Right forelimb (tissue), 1 donor: ENCODE measurements at regions not wholly inside any gene's neighbourhood (a gene's known extent, or its start where the extent isn't known, plus 50 kb on each side); places are given as distances from the start of the nearest gene placed in this dataset.

Source experiments
- DNase-seq: peaks from one replicate; pipeline ENCODE4 v3.0.0-alpha.2; 2018

DNA sequence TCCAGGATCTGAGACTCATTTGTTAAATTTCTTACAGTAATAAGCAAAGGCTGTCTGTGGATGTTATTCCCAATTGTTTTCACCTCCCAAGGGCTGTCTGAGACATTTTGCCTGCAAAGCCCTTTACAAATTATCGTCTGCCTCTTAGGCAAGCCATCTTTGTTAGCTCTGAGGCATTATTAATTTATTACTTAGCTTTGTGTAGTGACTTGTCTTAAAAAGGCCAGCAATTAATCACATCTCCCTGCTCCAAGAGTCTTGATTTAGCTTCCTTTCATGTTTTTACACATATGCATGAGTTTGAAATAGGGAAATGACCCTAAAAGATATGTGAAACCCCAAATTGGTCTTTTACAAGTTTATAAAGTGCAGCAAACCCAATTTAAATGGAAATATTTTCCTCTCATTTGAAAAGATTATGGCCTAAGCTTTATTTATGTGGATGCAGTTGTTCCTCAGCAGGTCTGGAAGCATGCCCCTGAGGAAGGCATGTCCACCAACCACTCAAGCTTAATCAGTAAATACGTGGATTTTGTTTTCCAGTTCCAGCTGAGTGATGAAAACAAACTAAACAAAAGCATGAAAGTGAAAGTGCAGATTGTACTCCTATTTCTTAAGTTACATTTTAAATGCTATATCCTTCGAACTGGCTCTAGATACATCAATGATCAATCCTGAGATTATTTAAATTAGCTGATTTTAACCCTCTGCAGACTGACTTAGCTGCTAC, 173.6 kb upstream of the LNX1 start:
- DNase-seq, result no peak

- no peak for DNase-seq
Measured at GRCh38 chr4:53763813-53764597, 172.7 kb upstream of the LNX1 start.

DNA sequence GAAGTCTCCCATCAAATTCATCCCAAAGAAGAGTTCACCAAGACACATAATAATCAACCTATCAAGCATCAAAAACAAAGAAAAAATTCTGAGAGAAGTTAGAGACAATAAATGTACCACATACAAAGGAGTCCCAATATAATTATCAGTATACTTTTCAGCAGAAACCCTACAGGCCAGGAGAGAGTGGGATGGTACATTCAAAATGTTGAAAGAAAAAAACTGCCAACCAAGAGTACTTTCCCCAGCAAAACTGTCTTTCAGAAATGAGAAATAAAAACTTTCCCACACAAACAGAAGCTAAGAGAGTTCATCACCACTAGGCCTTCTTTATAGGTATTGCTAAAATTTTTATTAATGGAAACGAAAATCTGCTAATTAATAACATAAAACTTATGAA, 164.4 kb upstream of the LNX1 start:
- no peak for DNase-seq

GRCh38 chr4:53752124-53752523, 160.8 kb upstream of the LNX1 start:
- DNase-seq, result no peak

GRCh38 chr4:53748328-53748772, 157.1 kb upstream of the LNX1 start:
- DNase-seq, result no peak

DNA sequence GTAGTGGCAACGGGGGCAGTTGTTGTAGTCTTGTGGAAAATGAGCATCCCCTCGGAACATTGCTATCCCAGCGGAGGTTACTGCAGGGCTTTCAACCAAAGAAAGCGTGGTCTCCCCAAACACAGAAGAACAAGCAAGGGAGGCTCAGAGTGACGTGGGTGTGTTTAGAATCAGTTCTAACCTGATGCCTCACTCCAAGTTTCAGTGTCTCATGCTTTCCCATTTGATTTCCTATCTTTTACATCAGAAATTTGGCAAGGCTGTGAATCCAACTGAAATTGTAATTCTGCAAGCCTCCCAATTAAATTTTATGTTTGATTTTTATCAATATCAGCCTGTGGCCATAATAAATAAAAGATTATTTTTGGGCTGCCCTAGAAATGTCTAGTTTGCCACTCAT, 156.1 kb upstream of the LNX1 start:
- DNase-seq, result no peak

DNA sequence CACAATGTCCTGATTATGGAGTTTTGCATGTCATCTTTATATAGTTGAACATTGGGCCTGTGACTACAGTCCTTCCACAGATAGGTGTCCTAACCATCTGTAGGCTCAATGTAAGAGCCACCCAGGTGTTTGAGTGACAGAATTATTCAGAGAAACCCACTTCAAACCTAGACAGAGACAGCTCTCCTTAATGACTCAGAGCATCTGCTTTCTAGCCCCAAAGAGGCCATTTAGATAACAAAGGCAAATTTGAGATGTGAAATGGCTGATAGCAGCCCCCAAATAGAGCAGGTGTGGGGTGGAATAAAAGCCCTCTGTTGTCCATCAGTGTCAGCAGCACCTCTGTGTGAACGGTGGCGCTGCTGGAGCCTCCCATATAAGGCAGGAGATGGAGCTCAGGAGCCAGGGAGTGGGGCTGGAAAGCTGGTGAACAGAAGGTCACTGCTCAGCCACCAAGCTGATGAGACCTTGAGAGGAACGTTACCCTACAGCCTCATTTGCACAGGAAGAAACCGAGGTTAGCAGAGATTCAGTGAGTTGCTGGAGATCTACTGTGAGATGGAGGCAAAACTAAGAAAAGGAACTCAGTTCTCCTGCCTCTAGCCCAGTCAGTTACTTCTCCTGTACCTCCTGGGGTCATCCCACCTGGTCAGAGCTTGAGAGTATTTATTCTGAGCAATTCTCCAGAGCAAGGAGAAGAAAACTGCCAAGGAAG, 153.3 kb upstream of the LNX1 start:
- no peak for DNase-seq

DNA sequence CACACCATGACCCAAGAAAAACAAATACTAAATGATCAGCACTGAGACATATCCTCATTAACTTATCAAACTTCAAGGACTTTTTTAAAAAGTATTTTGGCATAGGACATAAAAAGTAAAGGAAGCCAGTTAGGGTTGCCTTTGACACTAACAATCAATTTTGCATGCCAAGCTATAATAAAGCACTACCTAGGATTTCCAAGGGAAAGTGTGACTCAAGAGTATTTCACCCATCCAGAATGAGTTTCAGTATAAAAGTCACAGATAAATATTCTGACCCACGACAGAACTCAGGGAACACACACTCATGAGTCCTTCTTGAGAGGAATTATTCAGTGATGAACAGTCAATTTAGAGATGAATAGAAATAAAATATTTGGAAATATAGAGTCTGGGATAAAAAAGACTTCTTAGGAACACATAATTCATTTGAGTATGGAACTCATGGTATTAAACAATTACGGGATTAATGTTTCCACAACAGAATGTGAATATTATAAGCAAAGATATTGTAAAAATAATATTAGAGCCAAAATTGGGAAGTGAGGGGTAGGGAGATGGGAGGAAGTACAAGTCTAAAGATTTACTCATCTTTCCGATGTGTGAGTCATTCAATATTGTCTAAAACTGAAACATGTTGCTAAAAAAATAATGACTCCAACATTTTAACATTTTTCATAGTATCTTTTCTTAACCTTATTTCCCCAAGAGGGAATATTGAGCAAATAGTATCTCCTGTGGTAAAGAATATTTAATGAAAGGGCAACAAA, 143.5 kb upstream of the LNX1 start:
- DNase-seq, result no peak

- DNase-seq, result no peak
Measured at GRCh38 chr4:53734182-53734581, 142.9 kb upstream of the LNX1 start.

DNA sequence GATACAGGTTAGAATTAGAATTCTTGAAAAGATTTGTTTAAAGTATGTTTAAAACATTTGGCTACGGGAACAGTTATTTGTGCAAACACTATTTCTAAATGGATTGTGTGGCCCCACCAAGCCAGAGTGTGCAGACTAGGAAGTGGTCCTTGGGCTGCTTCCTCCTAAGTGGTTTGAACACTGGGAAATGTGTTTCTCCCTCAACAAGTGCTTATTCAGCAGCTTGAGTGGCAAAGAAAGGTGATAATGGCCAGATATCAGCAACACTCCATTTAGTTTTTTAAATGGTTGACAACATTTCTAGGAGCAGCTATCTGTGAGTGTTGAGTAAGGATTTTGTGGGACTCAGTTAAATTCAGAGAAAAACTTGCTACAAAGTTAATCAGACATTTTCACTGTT, 141.4 kb upstream of the LNX1 start:
- no peak for DNase-seq

GRCh38 chr4:53730031-53730805, 138.9 kb upstream of the LNX1 start:
- no peak for DNase-seq

DNA sequence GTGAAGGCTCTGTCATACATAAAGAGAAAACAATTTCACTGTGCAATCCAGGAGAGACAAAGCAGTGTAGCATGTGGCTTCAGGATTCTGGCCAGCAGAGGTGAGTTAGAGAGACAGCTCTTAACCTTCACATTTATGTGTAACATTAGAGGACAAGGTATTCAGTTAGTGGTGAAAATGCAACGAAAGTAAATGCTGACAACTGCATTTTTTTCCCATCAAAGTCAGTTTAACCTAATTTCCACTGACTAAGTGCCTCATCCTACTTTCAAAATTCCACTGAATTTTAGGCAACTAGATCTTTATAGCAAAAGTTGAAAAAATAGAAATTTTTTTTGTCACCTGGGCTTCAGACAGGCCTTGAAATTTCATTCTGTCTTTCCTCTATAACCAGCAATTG, 130.8 kb upstream of the LNX1 start:
- no peak for DNase-seq

DNA sequence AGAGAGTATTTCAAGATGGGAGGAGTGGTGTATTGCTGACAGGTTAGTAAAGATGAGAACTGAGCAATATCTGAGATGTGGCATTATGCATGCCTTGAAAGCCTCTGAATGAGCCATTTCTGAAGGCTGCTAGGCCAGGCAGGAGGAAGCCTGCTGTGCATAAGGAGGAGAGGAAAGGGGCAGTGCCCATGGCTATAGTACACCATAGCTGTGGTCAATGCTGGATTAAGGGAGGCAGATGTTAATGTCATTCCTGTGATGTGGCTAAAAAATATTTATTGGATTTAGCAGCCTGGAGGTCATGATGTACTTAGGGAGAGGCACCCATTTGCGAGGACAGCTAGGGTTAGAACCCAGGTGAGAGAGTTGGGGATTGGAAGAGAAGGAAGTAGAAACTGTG, 130.0 kb upstream of the LNX1 start:
- no peak for DNase-seq

- DNase-seq, result no peak
Measured at GRCh38 chr4:53720776-53721175, 129.5 kb upstream of the LNX1 start.

- DNase-seq, result no peak
Measured at GRCh38 chr4:53717064-53717549, 125.8 kb upstream of the LNX1 start.

DNA sequence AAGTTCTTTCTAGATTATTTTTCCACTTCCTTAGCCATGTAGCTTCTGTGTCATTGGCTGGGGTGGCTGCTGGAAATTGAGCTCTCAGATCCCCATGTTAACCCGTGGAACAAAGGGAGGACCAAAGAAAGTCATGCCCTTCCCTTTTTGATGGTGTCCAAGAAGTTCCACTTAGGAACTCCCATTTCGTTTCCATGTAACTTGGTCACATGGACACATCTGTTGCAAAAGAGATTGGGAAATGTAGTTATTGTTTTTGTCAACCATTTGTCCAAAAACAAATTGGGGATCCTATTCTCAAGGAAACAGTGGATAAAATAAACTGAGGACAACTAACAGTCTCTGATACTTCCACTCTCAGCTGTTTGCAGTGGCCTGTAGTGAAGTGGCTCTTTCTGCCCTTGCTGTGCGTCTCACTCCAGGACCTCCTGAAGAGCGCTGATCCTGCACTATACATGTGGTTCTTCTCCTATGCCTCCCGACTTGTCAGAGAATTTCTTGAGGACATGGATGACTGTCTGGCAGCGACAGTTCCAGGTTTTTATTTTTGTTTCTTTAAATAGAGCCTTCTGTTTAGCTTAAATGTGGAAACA, 125.3 kb upstream of the LNX1 start:
- no peak for DNase-seq

DNA sequence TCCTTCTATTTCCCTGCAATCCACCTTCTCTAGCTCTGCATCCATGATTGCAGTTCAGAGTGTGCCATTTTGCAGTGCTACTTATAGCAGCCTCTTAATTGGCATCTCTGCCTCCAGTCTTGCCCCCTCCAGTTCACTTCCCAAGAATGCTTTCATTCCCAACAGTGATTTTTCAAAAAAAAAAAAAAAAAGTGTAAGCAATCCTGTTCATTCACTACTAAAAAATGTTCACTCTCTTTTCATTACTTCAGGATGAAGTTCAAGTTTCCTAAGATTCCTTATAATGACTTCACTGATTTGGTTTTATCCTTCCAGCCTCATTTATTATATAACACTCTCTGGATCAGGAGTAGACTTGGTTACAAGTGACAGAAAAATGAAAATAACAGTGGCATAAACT, 124.7 kb upstream of the LNX1 start:
- DNase-seq, result no peak

- DNase-seq, result no peak
Measured at GRCh38 chr4:53714236-53715140, 123.2 kb upstream of the LNX1 start.

- DNase-seq, result no peak
Measured at GRCh38 chr4:53713767-53714166, 122.5 kb upstream of the LNX1 start.

- no peak for DNase-seq
Measured at GRCh38 chr4:53713296-53713695, 122.0 kb upstream of the LNX1 start.
